ENCODE measurements at regions not wholly inside any gene's neighbourhood (a gene's known extent, or its start where the extent isn't known, plus 50 kb on each side); places are given as distances from the start of the nearest gene placed in this dataset.

- WGBS (ENCODE audit: insufficient coverage): 83% methylated on average over 1 of the region's 1 CpG
- Histone ChIP-seq H3K4me1 (ENCODE audit: control insufficient read depth, insufficient read depth, low read length) (no peaks in the 10 kb centered on the region), H3K27ac (ENCODE audit: low read length) (no peak overlapping the region), H3K9me3 (ENCODE audit: control insufficient read depth, insufficient read depth, low read length) (peaks cover 8% of the 10 kb centered on the region), H3K36me3 (ENCODE audit: control insufficient read depth, insufficient read depth, low read length) (no peaks in the 10 kb centered on the region), H3K4me3 (ENCODE audit: low read length) (no peak overlapping the region), H3K27me3 (ENCODE audit: control insufficient read depth, insufficient read depth, low read length) (no peaks in the 10 kb centered on the region)
- Mint-ChIP-seq H3K4me3 (no peak overlapping the region), H3K9me3 (peaks cover 16 to 28% of the 10 kb centered on the region in 2 donors), H3K27ac (no peak overlapping the region), H3K36me3 (peaks cover 7% of the 10 kb centered on the region), H3K4me1 (no peaks in the 10 kb centered on the region), H3K27me3 (ENCODE audit: low read depth in 2 of 2) (no peaks in the 10 kb centered on the region)
- TF ChIP-seq, protein P1, sequence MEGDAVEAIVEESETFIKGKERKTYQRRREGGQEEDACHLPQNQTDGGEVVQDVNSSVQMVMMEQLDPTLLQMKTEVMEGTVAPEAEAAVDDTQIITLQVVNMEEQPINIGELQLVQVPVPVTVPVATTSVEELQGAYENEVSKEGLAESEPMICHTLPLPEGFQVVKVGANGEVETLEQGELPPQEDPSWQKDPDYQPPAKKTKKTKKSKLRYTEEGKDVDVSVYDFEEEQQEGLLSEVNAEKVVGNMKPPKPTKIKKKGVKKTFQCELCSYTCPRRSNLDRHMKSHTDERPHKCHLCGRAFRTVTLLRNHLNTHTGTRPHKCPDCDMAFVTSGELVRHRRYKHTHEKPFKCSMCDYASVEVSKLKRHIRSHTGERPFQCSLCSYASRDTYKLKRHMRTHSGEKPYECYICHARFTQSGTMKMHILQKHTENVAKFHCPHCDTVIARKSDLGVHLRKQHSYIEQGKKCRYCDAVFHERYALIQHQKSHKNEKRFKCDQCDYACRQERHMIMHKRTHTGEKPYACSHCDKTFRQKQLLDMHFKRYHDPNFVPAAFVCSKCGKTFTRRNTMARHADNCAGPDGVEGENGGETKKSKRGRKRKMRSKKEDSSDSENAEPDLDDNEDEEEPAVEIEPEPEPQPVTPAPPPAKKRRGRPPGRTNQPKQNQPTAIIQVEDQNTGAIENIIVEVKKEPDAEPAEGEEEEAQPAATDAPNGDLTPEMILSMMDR (IDR thresholded peaks at IDR 0.05): no peak
- no peak for ATAC-seq
- intact Hi-C loops (cut with micrococcal nuclease): no loop called here
- no peak for DNase-seq
These were observed 434.0 kb downstream of the NFIB start for GRCh38 chr9:13879981-13880380.

GRCh38 chr9:13879011-13879410, 434.9 kb downstream of the NFIB start:
- DNase-seq (no peak), ATAC-seq (no peak)
- Histone ChIP-seq H3K27ac (ENCODE audit: low read length) (no peak overlapping the region), H3K36me3 (ENCODE audit: control insufficient read depth, insufficient read depth, low read length) (no peaks in the 10 kb centered on the region), H3K27me3 (ENCODE audit: control insufficient read depth, insufficient read depth, low read length) (no peaks in the 10 kb centered on the region), H3K4me1 (ENCODE audit: control insufficient read depth, insufficient read depth, low read length) (no peaks in the 10 kb centered on the region), H3K9me3 (ENCODE audit: control insufficient read depth, insufficient read depth, low read length) (peaks cover 8% of the 10 kb centered on the region), H3K4me3 (ENCODE audit: low read length) (no peak overlapping the region)
- Mint-ChIP-seq H3K9me3 (peaks cover 13 to 24% of the 10 kb centered on the region in 2 donors), H3K27ac (no peak overlapping the region), H3K4me1 (no peaks in the 10 kb centered on the region), H3K27me3 (ENCODE audit: low read depth in 2 of 2) (no peaks in the 10 kb centered on the region), H3K4me3 (no peak overlapping the region), H3K36me3 (no peaks in the 10 kb centered on the region)
- 79% methylated on average over 2 of the region's 3 CpGs for WGBS (ENCODE audit: insufficient coverage)
- TF ChIP-seq, protein P1 (IDR thresholded peaks at IDR 0.05): no peak
- intact Hi-C loops (cut with micrococcal nuclease): no loop called here

- Histone ChIP-seq H3K9me3 (ENCODE audit: control insufficient read depth, insufficient read depth, low read length) (peaks cover 8% of the 10 kb centered on the region), H3K4me3 (ENCODE audit: low read length) (no peak overlapping the region), H3K36me3 (ENCODE audit: control insufficient read depth, insufficient read depth, low read length) (no peaks in the 10 kb centered on the region), H3K27ac (ENCODE audit: low read length) (no peak overlapping the region), H3K27me3 (ENCODE audit: control insufficient read depth, insufficient read depth, low read length) (no peaks in the 10 kb centered on the region), H3K4me1 (ENCODE audit: control insufficient read depth, insufficient read depth, low read length) (no peaks in the 10 kb centered on the region)
- no peaks in the 10 kb centered on the region for H3K4me1 Mint-ChIP-seq
- H3K9me3 Mint-ChIP-seq: peaks cover 15 to 26% of the 10 kb centered on the region in 2 donors
- no peak overlapping the region for H3K27ac Mint-ChIP-seq
- no peaks in the 10 kb centered on the region for H3K36me3 Mint-ChIP-seq
- no peaks in the 10 kb centered on the region for H3K27me3 Mint-ChIP-seq (ENCODE audit: low read depth in 2 of 2)
- DNase-seq (no peak), ATAC-seq (no peak)
- intact Hi-C loops (cut with micrococcal nuclease): no loop called here
- TF ChIP-seq, protein P1 (IDR thresholded peaks at IDR 0.05): no peak
- H3K4me3 Mint-ChIP-seq: no peak overlapping the region
- 80% methylated on average over 1 of the region's 3 CpGs for WGBS (ENCODE audit: insufficient coverage)
These were observed 435.7 kb downstream of the NFIB start for GRCh38 chr9:13878241-13878711.

GRCh38 chr9:13876741-13877140, 437.2 kb downstream of the NFIB start:
- TF ChIP-seq, protein P1 (IDR thresholded peaks at IDR 0.05): no peak
- whole genome bisulfite sequencing (ENCODE audit: insufficient coverage): no CpG with 5 or more reads among the region's 1 CpG
- Mint-ChIP-seq H3K4me3 (no peak overlapping the region), H3K27ac (no peak overlapping the region), H3K36me3 (no peaks in the 10 kb centered on the region), H3K4me1 (no peaks in the 10 kb centered on the region), H3K9me3 (peaks cover 17 to 22% of the 10 kb centered on the region in 2 donors), H3K27me3 (ENCODE audit: low read depth in 2 of 2) (no peaks in the 10 kb centered on the region)
- Histone ChIP-seq H3K27me3 (ENCODE audit: control insufficient read depth, insufficient read depth, low read length) (no peaks in the 10 kb centered on the region), H3K4me3 (ENCODE audit: low read length) (no peak overlapping the region), H3K4me1 (ENCODE audit: control insufficient read depth, insufficient read depth, low read length) (no peaks in the 10 kb centered on the region), H3K36me3 (ENCODE audit: control insufficient read depth, insufficient read depth, low read length) (no peaks in the 10 kb centered on the region), H3K27ac (ENCODE audit: low read length) (no peak overlapping the region), H3K9me3 (ENCODE audit: control insufficient read depth, insufficient read depth, low read length) (peaks cover 8% of the 10 kb centered on the region)
- intact Hi-C loops (cut with micrococcal nuclease): no loop called here
- DNase-seq: no peak
- no peak for ATAC-seq

All from natural killer cell (primary cell).